GM18907 (cell line): ENCODE measurements at regions not wholly inside any gene's neighbourhood (a gene's known extent, or its start where the extent isn't known, plus 50 kb on each side); places are given as distances from the start of the nearest gene placed in this dataset.
"Not testable (repeated sequence)": the region's sequence is repeated elsewhere in the genome, so short reads cannot be mapped to it uniquely, and the experiment has no call there.

ENCODE experiments used
- ATAC-seq: cut with Tn5 transposase; IDR thresholded peaks from one replicate; pipeline ENCODE4 v1.9.1; 2021; ENCODE audit warnings: mild to moderate bottlenecking, moderate library complexity; ENCODE audit not compliant: unreplicated experiment

GRCh38 chr16:87150681-87151280, 166.4 kb downstream of the C16orf95 start:
- ATAC-seq = no peak

- no peak for ATAC-seq
These were observed 164.9 kb downstream of the C16orf95 start for GRCh38 chr16:87152221-87152755.

- ATAC-seq = no peak
These were observed 163.9 kb downstream of the C16orf95 start for GRCh38 chr16:87153326-87153725.

GRCh38 chr16:87155315-87155714, 161.9 kb downstream of the C16orf95 start:
- ATAC-seq = not testable (repeated sequence)

GRCh38 chr16:87156195-87156594, 161.0 kb downstream of the C16orf95 start:
- no peak for ATAC-seq

GRCh38 chr16:87160234-87160636, 157.0 kb downstream of the C16orf95 start:
- no peak for ATAC-seq

- no peak for ATAC-seq
These were observed 156.4 kb downstream of the C16orf95 start for GRCh38 chr16:87160701-87161337.

GRCh38 chr16:87161410-87161809, 155.8 kb downstream of the C16orf95 start:
- not testable (repeated sequence) for ATAC-seq

GRCh38 chr16:87161822-87162676, 155.1 kb downstream of the C16orf95 start:
- no peak for ATAC-seq

- not testable (repeated sequence) for ATAC-seq
These were observed 154.4 kb downstream of the C16orf95 start for GRCh38 chr16:87162799-87163198.

- ATAC-seq = no peak
These were observed 153.6 kb downstream of the C16orf95 start for GRCh38 chr16:87163637-87164036.

GRCh38 chr16:87165151-87165550, 152.0 kb downstream of the C16orf95 start:
- ATAC-seq = no peak

- no peak for ATAC-seq
These were observed 151.3 kb downstream of the C16orf95 start for GRCh38 chr16:87165885-87166284.

GRCh38 chr16:87166321-87166720, 150.9 kb downstream of the C16orf95 start:
- no peak for ATAC-seq

- no peak for ATAC-seq
These were observed 150.3 kb downstream of the C16orf95 start for GRCh38 chr16:87166934-87167333.

GRCh38 chr16:87169509-87169995, 147.6 kb downstream of the C16orf95 start:
- ATAC-seq = no peak

GRCh38 chr16:87170310-87170709, 146.9 kb downstream of the C16orf95 start:
- ATAC-seq = no peak

- ATAC-seq = no peak
These were observed 145.5 kb downstream of the C16orf95 start for GRCh38 chr16:87171723-87172122.

- ATAC-seq = no peak
These were observed 144.6 kb downstream of the C16orf95 start for GRCh38 chr16:87172632-87173031.

GRCh38 chr16:87173294-87173893, 143.8 kb downstream of the C16orf95 start:
- no peak for ATAC-seq

- no peak for ATAC-seq
These were observed 143.1 kb downstream of the C16orf95 start for GRCh38 chr16:87174061-87174460.
